HUES6 (cell line): ENCODE measurements at regions not wholly inside any gene's neighbourhood (a gene's known extent, or its start where the extent isn't known, plus 50 kb on each side); places are given as distances from the start of the nearest gene placed in this dataset.

Experiments used
- H3K27ac ChIP-seq: 2 replicates; pipeline ENCODE4 v1.7.0; 2013; ENCODE audit warnings: low read depth, mild to moderate bottlenecking, low read length, inconsistent platforms
- H3K27me3 ChIP-seq: 2 replicates; pipeline ENCODE4 v1.6.1; 2013; ENCODE audit warnings: low read length; ENCODE audit not compliant: control insufficient read depth, insufficient read depth
- H3K36me3 ChIP-seq: 2 replicates; pipeline ENCODE4 v1.6.1; 2013; ENCODE audit warnings: low read length; ENCODE audit not compliant: control insufficient read depth, insufficient read depth
- H3K4me1 ChIP-seq: 2 replicates; pipeline ENCODE4 v1.6.1; 2013; ENCODE audit warnings: low read length; ENCODE audit not compliant: control insufficient read depth, insufficient read depth
- H3K4me3 ChIP-seq: 2 replicates; pipeline ENCODE4 v1.5.1; 2013; ENCODE audit warnings: low read depth, low read length
- H3K9ac ChIP-seq: one replicate; pipeline ENCODE4 v1.6.1; 2013; ENCODE audit warnings: mild to moderate bottlenecking, low read length
- H3K9me3 ChIP-seq: 2 replicates; pipeline ENCODE4 v1.6.1; 2013; ENCODE audit warnings: low read depth, low read length; ENCODE audit not compliant: control insufficient read depth, insufficient read depth

GRCh38 chr22:49613108-49613507 is 214.6 kb downstream of the BRD1 start:
- peaks cover 6% of the 10 kb centered on the region; the same call in 1 of the 2 replicates for H3K9me3 ChIP-seq
- no peaks in the 10 kb centered on the region for H3K27me3 ChIP-seq
- no peaks in the 10 kb centered on the region for H3K36me3 ChIP-seq
- no peak overlapping the region for H3K4me3 ChIP-seq
- no peaks in the 10 kb centered on the region for H3K4me1 ChIP-seq
- H3K27ac ChIP-seq = no peak overlapping the region
- H3K9ac ChIP-seq = no peak overlapping the region

- Histone ChIP-seq H3K4me3 (no peak overlapping the region), H3K27me3 (no peaks in the 10 kb centered on the region), H3K9ac (no peak overlapping the region), H3K9me3 (peaks cover 7% of the 10 kb centered on the region), H3K36me3 (no peaks in the 10 kb centered on the region), H3K27ac (no peak overlapping the region), H3K4me1 (no peaks in the 10 kb centered on the region)
Measured at GRCh38 chr22:49609207-49609876, 218.3 kb downstream of the BRD1 start.

GRCh38 chr22:49608660-49609059 is 219.0 kb downstream of the BRD1 start:
- no peak overlapping the region for H3K4me3 ChIP-seq
- H3K36me3 ChIP-seq = no peaks in the 10 kb centered on the region
- peaks cover 9% of the 10 kb centered on the region for H3K9me3 ChIP-seq
- H3K27me3 ChIP-seq = no peaks in the 10 kb centered on the region
- H3K9ac ChIP-seq = no peak overlapping the region
- H3K4me1 ChIP-seq = no peaks in the 10 kb centered on the region
- H3K27ac ChIP-seq = no peak overlapping the region

DNA sequence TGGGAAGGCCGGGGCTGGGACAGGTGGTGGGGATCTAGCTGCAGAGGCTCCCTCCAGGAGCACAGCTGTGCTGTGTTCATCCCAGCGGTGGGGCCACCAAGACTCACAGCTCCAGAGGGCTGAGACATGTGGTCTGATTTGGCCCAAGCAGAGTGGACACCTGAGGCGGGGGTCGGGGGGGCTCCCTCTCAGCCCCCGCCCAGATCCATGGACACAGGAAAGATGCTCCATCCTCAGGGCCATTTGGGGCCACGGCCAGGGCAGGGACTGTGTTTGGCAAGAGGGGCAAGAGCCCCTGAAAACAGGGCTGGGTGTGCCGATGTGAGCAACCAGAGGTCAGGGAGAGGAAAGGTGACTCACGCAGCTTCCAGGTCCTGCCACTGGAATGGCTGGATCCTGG is 219.4 kb downstream of the BRD1 start:
- no peaks in the 10 kb centered on the region for H3K4me1 ChIP-seq
- H3K36me3 ChIP-seq = no peaks in the 10 kb centered on the region
- no peak overlapping the region for H3K27ac ChIP-seq
- H3K4me3 ChIP-seq = no peak overlapping the region
- peaks cover 13% of the 10 kb centered on the region for H3K9me3 ChIP-seq
- H3K9ac ChIP-seq = no peak overlapping the region
- no peaks in the 10 kb centered on the region for H3K27me3 ChIP-seq

- no peaks in the 10 kb centered on the region for H3K4me1 ChIP-seq
- H3K36me3 ChIP-seq = no peaks in the 10 kb centered on the region
- no peak overlapping the region for H3K9ac ChIP-seq
- peaks cover 14% of the 10 kb centered on the region for H3K9me3 ChIP-seq
- no peak overlapping the region for H3K4me3 ChIP-seq
- H3K27me3 ChIP-seq = no peaks in the 10 kb centered on the region
- no peak overlapping the region for H3K27ac ChIP-seq
Measured at GRCh38 chr22:49607821-49608220, 219.9 kb downstream of the BRD1 start.

DNA sequence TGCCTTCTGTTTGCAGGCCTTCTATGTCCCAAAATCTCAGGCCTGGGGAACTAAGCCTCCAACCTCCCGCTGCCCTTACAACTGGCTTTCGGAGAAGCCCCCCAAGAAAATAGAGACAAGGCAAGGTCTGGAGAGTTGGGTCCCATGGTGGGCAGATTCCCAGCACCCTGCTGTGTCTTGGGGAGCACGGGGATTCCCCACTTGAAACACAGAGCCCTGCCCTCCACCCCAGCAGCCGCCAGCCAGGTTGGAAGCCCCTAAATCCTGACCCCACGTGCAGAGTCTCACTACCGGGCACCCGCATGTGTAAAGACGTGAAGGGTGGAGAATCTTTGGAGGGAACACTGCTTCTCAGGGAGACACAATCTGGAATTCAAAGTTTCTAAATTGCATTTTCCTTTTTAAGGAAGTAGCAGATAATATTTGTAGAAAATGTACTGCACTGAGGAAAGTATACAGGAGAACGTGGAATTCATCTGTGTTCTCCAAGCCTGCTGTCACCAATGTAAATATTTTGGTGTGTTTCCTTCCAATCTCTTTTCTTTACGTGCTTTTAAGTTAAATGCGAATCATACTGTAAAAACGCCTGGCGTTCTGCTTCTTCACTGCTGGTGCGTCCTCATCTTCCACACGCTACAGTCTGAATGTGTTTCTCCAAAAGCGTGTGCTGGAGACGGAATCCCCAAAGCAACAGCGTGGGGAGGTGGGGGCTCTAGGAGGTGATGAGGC is 220.9 kb downstream of the BRD1 start:
- H3K27ac ChIP-seq = no peak overlapping the region
- H3K9ac ChIP-seq = no peak overlapping the region
- H3K9me3 ChIP-seq = peaks cover 14% of the 10 kb centered on the region
- no peak overlapping the region for H3K4me3 ChIP-seq
- no peaks in the 10 kb centered on the region for H3K36me3 ChIP-seq
- H3K27me3 ChIP-seq = no peaks in the 10 kb centered on the region
- H3K4me1 ChIP-seq = no peaks in the 10 kb centered on the region

- Histone ChIP-seq H3K36me3 (no peaks in the 10 kb centered on the region), H3K9ac (no peak overlapping the region), H3K27ac (no peak overlapping the region), H3K27me3 (no peaks in the 10 kb centered on the region), H3K9me3 (peaks cover 12% of the 10 kb centered on the region), H3K4me3 (no peak overlapping the region), H3K4me1 (no peaks in the 10 kb centered on the region)
Measured at GRCh38 chr22:49604732-49605302, 222.9 kb downstream of the BRD1 start.

DNA sequence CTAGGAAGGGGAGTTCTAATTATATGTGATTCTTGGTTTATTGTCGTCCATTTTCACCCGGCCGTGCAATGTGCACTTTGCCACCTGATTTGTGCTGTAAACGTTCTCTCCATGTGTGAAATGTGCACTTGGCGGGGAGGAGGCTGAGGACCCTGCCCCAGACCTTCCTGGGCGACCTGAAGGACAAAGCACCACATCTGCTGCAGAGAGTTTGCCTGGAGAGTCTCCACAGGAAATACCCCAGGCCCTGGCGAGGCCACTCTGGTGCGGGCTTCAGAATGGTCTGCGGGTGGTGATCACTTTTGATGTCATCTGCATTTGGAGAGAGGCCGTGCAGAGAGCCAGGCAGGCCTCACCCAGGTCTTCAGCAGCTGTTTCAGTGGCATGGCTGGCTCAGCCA is 224.7 kb downstream of the BRD1 start:
- Histone ChIP-seq H3K9me3 (peaks cover 12% of the 10 kb centered on the region), H3K36me3 (no peaks in the 10 kb centered on the region), H3K9ac (no peak overlapping the region), H3K4me1 (no peaks in the 10 kb centered on the region), H3K27ac (no peak overlapping the region), H3K4me3 (no peak overlapping the region), H3K27me3 (no peaks in the 10 kb centered on the region)

DNA sequence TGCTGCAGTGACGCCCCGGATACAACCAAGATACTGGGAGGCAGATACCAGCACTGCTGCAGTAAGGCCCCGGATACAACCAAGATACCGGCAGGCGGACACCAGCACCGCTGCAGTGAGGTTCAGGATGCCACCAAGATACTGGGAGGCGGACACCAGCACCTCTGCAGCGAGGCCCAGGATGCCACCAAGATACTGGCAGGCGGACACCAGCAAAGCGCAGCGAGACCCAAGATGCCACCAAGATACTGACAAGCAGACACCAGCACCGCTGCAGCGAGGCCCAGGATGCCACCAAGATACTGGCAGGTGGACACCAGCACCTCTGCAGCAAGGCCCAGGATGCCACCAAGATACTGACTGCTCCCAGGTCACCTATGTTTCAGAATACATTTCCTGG is 225.2 kb downstream of the BRD1 start:
- H3K36me3 ChIP-seq = no peaks in the 10 kb centered on the region
- no peak overlapping the region for H3K27ac ChIP-seq
- no peaks in the 10 kb centered on the region for H3K27me3 ChIP-seq
- H3K9me3 ChIP-seq = peaks cover 12% of the 10 kb centered on the region
- H3K9ac ChIP-seq = no peak overlapping the region
- no peak overlapping the region for H3K4me3 ChIP-seq
- H3K4me1 ChIP-seq = no peaks in the 10 kb centered on the region

DNA sequence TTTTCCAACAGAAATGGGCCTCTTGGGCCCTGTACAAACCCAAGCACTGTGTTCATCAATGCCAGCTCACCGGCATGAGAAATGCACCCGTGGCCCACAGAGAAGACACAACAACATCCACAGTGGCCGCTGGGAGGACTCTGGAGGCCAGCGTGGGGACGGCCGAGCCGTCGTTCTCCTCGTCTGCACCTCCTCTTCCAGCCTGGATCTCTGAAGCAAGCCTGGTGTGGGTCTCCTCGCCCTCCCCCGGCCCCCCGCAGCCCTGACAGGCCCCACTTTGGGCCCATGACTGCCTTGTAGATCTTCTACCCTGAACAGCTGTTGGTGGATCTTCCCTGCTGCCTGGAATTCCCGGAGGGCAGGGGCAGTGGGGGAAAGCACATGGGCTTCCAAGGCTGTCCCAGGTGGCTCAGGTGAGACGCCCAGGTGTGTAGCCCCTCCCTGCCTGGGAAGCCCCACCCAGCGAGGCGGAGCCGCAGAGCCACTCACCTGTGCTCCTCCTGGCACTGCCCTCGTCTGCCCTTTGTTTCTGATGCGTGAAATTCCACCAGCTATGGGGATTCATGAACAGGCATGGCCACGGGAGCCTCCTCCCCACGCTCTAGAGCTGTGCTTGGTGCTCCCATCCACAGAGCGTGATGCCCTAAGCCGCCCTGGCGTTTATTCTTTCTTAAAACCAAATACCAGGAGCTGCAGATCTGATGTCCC is 225.9 kb downstream of the BRD1 start:
- Histone ChIP-seq H3K9me3 (peaks cover 12% of the 10 kb centered on the region), H3K27me3 (no peaks in the 10 kb centered on the region), H3K4me1 (no peaks in the 10 kb centered on the region), H3K4me3 (no peak overlapping the region), H3K9ac (no peak overlapping the region), H3K27ac (no peak overlapping the region), H3K36me3 (no peaks in the 10 kb centered on the region)

DNA sequence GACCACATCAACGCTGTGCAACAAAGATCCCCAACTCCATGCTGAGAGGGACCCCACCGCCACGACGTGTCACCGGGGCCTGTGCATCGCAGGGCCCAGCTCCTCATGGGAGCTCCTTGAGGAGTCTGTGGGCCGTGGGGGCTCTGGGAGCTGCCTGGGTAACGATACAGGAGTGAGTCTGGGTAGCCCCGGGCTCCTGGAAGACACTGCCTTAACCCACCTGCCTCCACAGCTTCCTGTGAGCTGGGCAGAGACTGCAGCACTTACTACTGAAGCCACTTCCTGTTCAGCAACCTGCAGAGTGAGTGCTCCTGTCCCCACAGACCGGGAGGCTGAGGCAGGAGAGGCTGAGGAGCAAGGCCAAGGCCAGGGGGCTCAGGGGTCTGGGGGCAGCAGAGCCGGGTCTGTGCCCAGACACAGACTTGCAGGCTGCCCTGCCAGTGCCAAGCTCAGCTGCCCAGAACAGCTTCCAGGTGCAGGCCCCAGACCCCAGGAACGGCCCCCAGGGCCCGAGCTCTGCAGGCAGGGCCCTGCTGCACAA is 226.7 kb downstream of the BRD1 start:
- Histone ChIP-seq H3K4me3 (no peak overlapping the region), H3K27me3 (no peaks in the 10 kb centered on the region), H3K36me3 (no peaks in the 10 kb centered on the region), H3K9ac (no peak overlapping the region), H3K4me1 (no peaks in the 10 kb centered on the region), H3K27ac (no peak overlapping the region), H3K9me3 (peaks cover 12% of the 10 kb centered on the region)
